Tibial nerve (tissue), 4 donors: ENCODE measurements at regions not wholly inside any gene's neighbourhood (a gene's known extent, or its start where the extent isn't known, plus 50 kb on each side); places are given as distances from the start of the nearest gene placed in this dataset.

Source experiments
- CTCF ChIP-seq, 5 experiments: fragments of 200-600 bp in 3 of 5; fragments of 450-650 bp in 2 of 5; sonication (generic) in 3 of 5; IDR thresholded peaks; one replicate each; pipeline ENCODE4 v1.5.1; 2016 to 2019; ENCODE audit warnings: antibody characterized with exemption in 5 of 5, mild to moderate bottlenecking in 3 of 5, moderate library complexity in 2 of 5
- EP300 ChIP-seq, 2 donors: sonication (generic); formaldehyde crosslinking; IDR thresholded peaks; one replicate each; pipeline ENCODE4 v1.6.1; 2017; ENCODE audit warnings: antibody characterized with exemption in 2 of 2, mild to moderate bottlenecking in 1 of 2
- POLR2A ChIP-seq, 2 donors: fragments of 450-650 bp; IDR thresholded peaks; one replicate each; pipeline ENCODE4 v1.6.1; 2017; ENCODE audit warnings: antibody characterized with exemption in 2 of 2, mild to moderate bottlenecking in 2 of 2, moderate library complexity in 2 of 2

- TF ChIP-seq CTCF (IDR thresholded peaks at IDR 0.05) (no peak), POLR2A (IDR thresholded peaks at IDR 0.05) (no peak), EP300 (IDR thresholded peaks at IDR 0.05) (no peak)
Measured at GRCh38 chr5:7218141-7218540, 177.8 kb upstream of the ADCY2 start.
